H1 (cell line): ENCODE measurements at regions not wholly inside any gene's neighbourhood (a gene's known extent, or its start where the extent isn't known, plus 50 kb on each side); places are given as distances from the start of the nearest gene placed in this dataset.

Source experiments
- TEAD4 ChIP-seq: IDR thresholded peaks from 2 replicates; pipeline ENCODE4 v1.6.1; 2012; ENCODE audit warnings: low read depth, low read length, inconsistent platforms, mixed read lengths

GRCh38 chr9:32918628-32919027, 82.8 kb downstream of the APTX start (continued):
- TF ChIP-seq TEAD4, result no peak
